Right lobe of liver (tissue), 4 donors: ENCODE measurements at regions not wholly inside any gene's neighbourhood (a gene's known extent, or its start where the extent isn't known, plus 50 kb on each side); places are given as distances from the start of the nearest gene placed in this dataset.

Source experiments
- POLR2A ChIP-seq: fragments of 450-650 bp; IDR thresholded peaks from one replicate; pipeline ENCODE4 v1.6.1; 2017; ENCODE audit warnings: antibody characterized with exemption, mild to moderate bottlenecking
- TF ChIP-seq, protein P1 (sequence below), 4 donors: fragments of 200-600 bp in 3 of 4; fragments of 450-650 bp in 1 of 4; IDR thresholded peaks; one replicate each; pipeline versions ENCODE4 v1.5.1 to v1.8.0; 2016 to 2022; ENCODE audit warnings: antibody characterized with exemption in 4 of 4, mild to moderate bottlenecking in 2 of 4
- donor health status: DM: no; HTN: no; CAD: no.
- donor health status: DM: no; HTN: no; CAD: no.
- donor health status: DM: no; HTN: yes; CAD: no.

- TF ChIP-seq, protein P1, sequence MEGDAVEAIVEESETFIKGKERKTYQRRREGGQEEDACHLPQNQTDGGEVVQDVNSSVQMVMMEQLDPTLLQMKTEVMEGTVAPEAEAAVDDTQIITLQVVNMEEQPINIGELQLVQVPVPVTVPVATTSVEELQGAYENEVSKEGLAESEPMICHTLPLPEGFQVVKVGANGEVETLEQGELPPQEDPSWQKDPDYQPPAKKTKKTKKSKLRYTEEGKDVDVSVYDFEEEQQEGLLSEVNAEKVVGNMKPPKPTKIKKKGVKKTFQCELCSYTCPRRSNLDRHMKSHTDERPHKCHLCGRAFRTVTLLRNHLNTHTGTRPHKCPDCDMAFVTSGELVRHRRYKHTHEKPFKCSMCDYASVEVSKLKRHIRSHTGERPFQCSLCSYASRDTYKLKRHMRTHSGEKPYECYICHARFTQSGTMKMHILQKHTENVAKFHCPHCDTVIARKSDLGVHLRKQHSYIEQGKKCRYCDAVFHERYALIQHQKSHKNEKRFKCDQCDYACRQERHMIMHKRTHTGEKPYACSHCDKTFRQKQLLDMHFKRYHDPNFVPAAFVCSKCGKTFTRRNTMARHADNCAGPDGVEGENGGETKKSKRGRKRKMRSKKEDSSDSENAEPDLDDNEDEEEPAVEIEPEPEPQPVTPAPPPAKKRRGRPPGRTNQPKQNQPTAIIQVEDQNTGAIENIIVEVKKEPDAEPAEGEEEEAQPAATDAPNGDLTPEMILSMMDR (IDR thresholded peaks at IDR 0.05), result no peak
- no peak for TF ChIP-seq POLR2A
Observed at GRCh38 chr9:13642646-13643045, 363.2 kb upstream of the MPDZ start.
